ENCODE measurements at regions not wholly inside any gene's neighbourhood (a gene's known extent, or its start where the extent isn't known, plus 50 kb on each side); places are given as distances from the start of the nearest gene placed in this dataset.

- no peak for DNase-seq
- WGBS (ENCODE audit: insufficient coverage): no CpG with 5 or more reads among the region's 3 CpGs
- Histone ChIP-seq H3K27ac (ENCODE audit: insufficient read depth in 1 of 2, low read depth in 1 of 2, low read length in 2 of 2, poor library complexity in 1 of 2, severe bottlenecking in 2 of 2) (no peak overlapping the region), H3K27me3 (replicated peaks in 2 of 5; ENCODE audit: control insufficient read depth in 4 of 5, insufficient read depth in 5 of 5, low read length in 4 of 5) (no peaks in the 10 kb centered on the region), H3K36me3 (ENCODE audit: control insufficient read depth in 4 of 4, insufficient read depth in 4 of 4, low read length in 3 of 4) (no peaks in the 10 kb centered on the region), H3K4me3 (ENCODE audit: control insufficient read depth in 1 of 7, extremely low read depth in 1 of 7, insufficient read depth in 4 of 7, low read depth in 2 of 7, low read length in 6 of 7) (no peak overlapping the region), H3K9me3 (ENCODE audit: control extremely low read depth in 1 of 5, control insufficient read depth in 4 of 5, insufficient read depth in 2 of 5, low read depth in 1 of 5, low read length in 4 of 5) (no peaks in the 10 kb centered on the region), H3K4me1 (ENCODE audit: control extremely low read depth in 1 of 4, control insufficient read depth in 4 of 4, insufficient read depth in 4 of 4, low read length in 3 of 4) (peaks cover 0 to 1% (median 0%) of the 10 kb centered on the region in 4 experiments)
- POLR2A ChIA-PET: no interaction called here
- CTCF ChIA-PET: no interaction called here
Observed at GRCh38 chr4:33296876-33297455, 2576.8 kb downstream of the PCDH7 start.

DNA sequence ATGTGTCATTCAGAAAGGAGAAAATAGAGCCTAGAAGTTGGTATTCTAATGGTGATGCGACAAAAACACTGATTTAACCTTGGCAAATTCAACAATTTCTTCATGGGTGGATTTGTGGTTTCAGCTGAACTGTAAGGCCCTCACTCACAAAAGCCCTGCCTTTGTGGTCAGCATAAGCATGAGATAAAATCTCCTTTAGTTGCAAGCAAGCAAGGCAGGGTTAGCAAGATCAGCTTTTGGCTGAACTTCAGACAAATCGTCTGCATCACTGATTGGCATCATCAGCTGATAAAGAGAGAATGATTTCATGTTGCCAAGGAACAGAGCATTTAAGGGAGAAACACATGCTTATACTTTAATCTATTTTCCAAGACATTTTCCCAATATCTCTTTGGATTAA, 2582.2 kb downstream of the PCDH7 start:
- Histone ChIP-seq H3K36me3 (ENCODE audit: control insufficient read depth in 4 of 4, insufficient read depth in 4 of 4, low read length in 3 of 4) (no peaks in the 10 kb centered on the region), H3K4me1 (ENCODE audit: control extremely low read depth in 1 of 4, control insufficient read depth in 4 of 4, insufficient read depth in 4 of 4, low read length in 3 of 4) (peaks cover 0 to 5% (median 0%) of the 10 kb centered on the region in 4 experiments), H3K27ac (ENCODE audit: insufficient read depth in 1 of 2, low read depth in 1 of 2, low read length in 2 of 2, poor library complexity in 1 of 2, severe bottlenecking in 2 of 2) (no peak overlapping the region), H3K4me3 (ENCODE audit: control insufficient read depth in 1 of 7, extremely low read depth in 1 of 7, insufficient read depth in 4 of 7, low read depth in 2 of 7, low read length in 6 of 7) (no peak overlapping the region), H3K27me3 (replicated peaks in 2 of 5; ENCODE audit: control insufficient read depth in 4 of 5, insufficient read depth in 5 of 5, low read length in 4 of 5) (no peaks in the 10 kb centered on the region), H3K9me3 (ENCODE audit: control extremely low read depth in 1 of 5, control insufficient read depth in 4 of 5, insufficient read depth in 2 of 5, low read depth in 1 of 5, low read length in 4 of 5) (no peaks in the 10 kb centered on the region)
- ChIA-PET CTCF (no interaction called here), POLR2A (no interaction called here)
- 0% methylated on average over 1 of the region's 2 CpGs for WGBS (ENCODE audit: insufficient coverage)
- no peak for DNase-seq

- CTCF ChIA-PET: no interaction called here
- Histone ChIP-seq H3K36me3 (ENCODE audit: control insufficient read depth in 4 of 4, insufficient read depth in 4 of 4, low read length in 3 of 4) (no peaks in the 10 kb centered on the region), H3K9me3 (ENCODE audit: control extremely low read depth in 1 of 5, control insufficient read depth in 4 of 5, insufficient read depth in 2 of 5, low read depth in 1 of 5, low read length in 4 of 5) (no peaks in the 10 kb centered on the region), H3K27ac (ENCODE audit: insufficient read depth in 1 of 2, low read depth in 1 of 2, low read length in 2 of 2, poor library complexity in 1 of 2, severe bottlenecking in 2 of 2) (no peak overlapping the region), H3K4me3 (ENCODE audit: control insufficient read depth in 1 of 7, extremely low read depth in 1 of 7, insufficient read depth in 4 of 7, low read depth in 2 of 7, low read length in 6 of 7) (no peak overlapping the region), H3K4me1 (ENCODE audit: control extremely low read depth in 1 of 4, control insufficient read depth in 4 of 4, insufficient read depth in 4 of 4, low read length in 3 of 4) (peaks cover 0 to 5% (median 0%) of the 10 kb centered on the region in 4 experiments), H3K27me3 (replicated peaks in 2 of 5; ENCODE audit: control insufficient read depth in 4 of 5, insufficient read depth in 5 of 5, low read length in 4 of 5) (no peaks in the 10 kb centered on the region)
- no peak for DNase-seq
- POLR2A ChIA-PET: no interaction called here
- 95% methylated on average over 2 of the region's 2 CpGs for WGBS (ENCODE audit: insufficient coverage)
Observed at GRCh38 chr4:33306131-33306530, 2586.0 kb downstream of the PCDH7 start.

DNA sequence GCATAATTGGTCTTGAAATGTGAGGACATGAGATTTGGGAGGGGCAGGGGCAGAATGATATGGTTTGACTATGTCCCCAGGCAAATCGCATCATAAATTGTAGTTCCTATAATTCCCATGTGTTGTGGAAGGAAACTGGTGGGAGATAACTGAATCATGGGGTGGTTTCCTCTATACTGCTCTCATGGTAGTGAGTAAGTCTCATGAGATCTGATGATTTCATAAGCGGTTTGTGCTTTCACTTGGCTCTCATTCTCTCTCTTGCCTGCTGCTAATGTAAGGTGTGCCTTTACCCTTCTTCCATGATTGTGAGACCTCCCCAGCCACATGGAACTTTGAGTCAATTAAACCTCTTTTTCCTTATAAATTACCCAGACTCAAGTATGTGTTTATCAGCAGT, 2595.9 kb downstream of the PCDH7 start:
- Histone ChIP-seq H3K27ac (ENCODE audit: insufficient read depth in 1 of 2, low read depth in 1 of 2, low read length in 2 of 2, poor library complexity in 1 of 2, severe bottlenecking in 2 of 2) (no peak overlapping the region), H3K4me3 (ENCODE audit: control insufficient read depth in 1 of 7, extremely low read depth in 1 of 7, insufficient read depth in 4 of 7, low read depth in 2 of 7, low read length in 6 of 7) (no peak overlapping the region), H3K27me3 (replicated peaks in 2 of 5; ENCODE audit: control insufficient read depth in 4 of 5, insufficient read depth in 5 of 5, low read length in 4 of 5) (no peaks in the 10 kb centered on the region), H3K4me1 (ENCODE audit: control extremely low read depth in 1 of 4, control insufficient read depth in 4 of 4, insufficient read depth in 4 of 4, low read length in 3 of 4) (no peaks in the 10 kb centered on the region), H3K9me3 (ENCODE audit: control extremely low read depth in 1 of 5, control insufficient read depth in 4 of 5, insufficient read depth in 2 of 5, low read depth in 1 of 5, low read length in 4 of 5) (peaks cover 0 to 3% (median 0%) of the 10 kb centered on the region in 5 experiments), H3K36me3 (ENCODE audit: control insufficient read depth in 4 of 4, insufficient read depth in 4 of 4, low read length in 3 of 4) (no peaks in the 10 kb centered on the region)
- no CpG with 5 or more reads among the region's 2 CpGs for WGBS (ENCODE audit: insufficient coverage)
- POLR2A ChIA-PET: no interaction called here
- CTCF ChIA-PET: no interaction called here
- no peak for DNase-seq

DNA sequence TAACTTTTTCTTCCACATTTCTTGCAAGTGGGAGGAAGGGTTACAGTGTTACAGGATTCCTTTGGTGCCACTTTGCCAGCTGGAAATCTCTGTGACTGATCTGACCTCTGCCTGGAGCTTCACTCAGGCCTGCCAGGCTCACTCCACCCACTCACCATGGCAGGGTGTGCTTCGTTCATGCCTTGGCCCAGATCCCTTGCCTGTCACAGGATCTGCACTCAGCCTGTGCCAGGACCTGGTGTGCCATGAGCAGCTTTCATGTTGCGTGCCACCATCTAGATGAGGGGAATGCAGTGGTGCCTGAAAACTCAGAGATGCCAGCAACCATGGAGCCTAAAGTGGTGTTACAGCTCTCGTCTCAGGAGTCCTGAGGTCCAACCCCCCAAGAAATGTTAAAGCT, 2596.4 kb downstream of the PCDH7 start:
- Histone ChIP-seq H3K9me3 (ENCODE audit: control extremely low read depth in 1 of 5, control insufficient read depth in 4 of 5, insufficient read depth in 2 of 5, low read depth in 1 of 5, low read length in 4 of 5) (peaks cover 0 to 3% (median 0%) of the 10 kb centered on the region in 5 experiments), H3K4me1 (ENCODE audit: control extremely low read depth in 1 of 4, control insufficient read depth in 4 of 4, insufficient read depth in 4 of 4, low read length in 3 of 4) (no peaks in the 10 kb centered on the region), H3K27me3 (replicated peaks in 2 of 5; ENCODE audit: control insufficient read depth in 4 of 5, insufficient read depth in 5 of 5, low read length in 4 of 5) (no peaks in the 10 kb centered on the region), H3K36me3 (ENCODE audit: control insufficient read depth in 4 of 4, insufficient read depth in 4 of 4, low read length in 3 of 4) (no peaks in the 10 kb centered on the region), H3K27ac (ENCODE audit: insufficient read depth in 1 of 2, low read depth in 1 of 2, low read length in 2 of 2, poor library complexity in 1 of 2, severe bottlenecking in 2 of 2) (no peak overlapping the region), H3K4me3 (ENCODE audit: control insufficient read depth in 1 of 7, extremely low read depth in 1 of 7, insufficient read depth in 4 of 7, low read depth in 2 of 7, low read length in 6 of 7) (no peak overlapping the region)
- CTCF ChIA-PET: interaction anchor here (0.9 kb wide), 1 partner anchor 13 kb away, joined by 4 read pairs; no protein-coding TSS in a partner anchor
- DNase-seq: no peak
- WGBS (ENCODE audit: insufficient coverage): 100% methylated on average over 2 of the region's 3 CpGs
- POLR2A ChIA-PET: no interaction called here

DNA sequence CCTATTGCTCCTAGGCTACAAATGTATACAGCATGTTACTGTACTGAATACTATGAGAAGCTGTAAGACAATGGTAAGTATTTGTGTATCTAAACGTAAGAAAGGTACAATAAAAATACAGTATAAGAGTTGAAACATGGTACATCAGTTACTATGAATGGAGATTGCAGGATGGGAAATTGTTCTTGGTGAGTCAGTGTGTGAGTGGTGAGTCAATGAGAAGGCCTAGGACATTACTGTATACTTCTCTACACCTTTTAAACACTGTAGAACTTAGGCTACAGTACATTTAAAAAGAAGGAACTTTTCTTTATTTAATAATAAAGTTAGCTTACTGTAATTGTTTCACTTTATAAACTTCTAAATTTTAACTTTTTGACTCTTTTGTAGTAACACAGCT, 2603.2 kb downstream of the PCDH7 start:
- DNase-seq: no peak
- POLR2A ChIA-PET: no interaction called here
- H3K36me3 ChIP-seq (ENCODE audit: control insufficient read depth in 4 of 4, insufficient read depth in 4 of 4, low read length in 3 of 4): no peaks in the 10 kb centered on the region
- CTCF ChIA-PET: no interaction called here
- no peaks in the 10 kb centered on the region for H3K4me1 ChIP-seq (ENCODE audit: control extremely low read depth in 1 of 4, control insufficient read depth in 4 of 4, insufficient read depth in 4 of 4, low read length in 3 of 4)
- whole genome bisulfite sequencing (ENCODE audit: insufficient coverage): 100% methylated on average over 1 of the region's 1 CpG
- H3K27me3 ChIP-seq (replicated peaks in 2 of 5; ENCODE audit: control insufficient read depth in 4 of 5, insufficient read depth in 5 of 5, low read length in 4 of 5): no peaks in the 10 kb centered on the region
- H3K4me3 ChIP-seq (ENCODE audit: control insufficient read depth in 1 of 7, extremely low read depth in 1 of 7, insufficient read depth in 4 of 7, low read depth in 2 of 7, low read length in 6 of 7): no peak overlapping the region
- H3K9me3 ChIP-seq (ENCODE audit: control extremely low read depth in 1 of 5, control insufficient read depth in 4 of 5, insufficient read depth in 2 of 5, low read depth in 1 of 5, low read length in 4 of 5): no peaks in the 10 kb centered on the region
- no peak overlapping the region for H3K27ac ChIP-seq (ENCODE audit: insufficient read depth in 1 of 2, low read depth in 1 of 2, low read length in 2 of 2, poor library complexity in 1 of 2, severe bottlenecking in 2 of 2)

DNA sequence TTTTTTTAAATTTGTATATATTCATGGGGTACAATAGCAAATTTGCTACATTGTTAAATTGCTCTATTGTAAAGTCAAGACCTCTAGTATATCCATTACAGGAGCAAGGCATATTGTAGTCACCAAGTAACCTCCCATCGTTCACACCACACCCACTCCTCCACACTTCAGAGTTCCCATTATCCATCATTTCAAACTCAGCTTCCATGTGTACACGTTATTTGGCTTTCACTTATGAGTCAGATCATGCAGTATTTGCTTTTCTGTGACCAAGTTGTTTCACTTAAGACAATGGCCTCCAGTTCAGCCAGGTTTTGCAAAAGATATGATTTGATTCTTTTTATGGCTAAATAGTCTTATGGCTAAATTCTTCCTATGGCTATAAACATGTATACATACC, 2614.2 kb downstream of the PCDH7 start:
- no peak for DNase-seq
- H3K4me3 ChIP-seq (ENCODE audit: control insufficient read depth in 1 of 7, extremely low read depth in 1 of 7, insufficient read depth in 4 of 7, low read depth in 2 of 7, low read length in 6 of 7): no peak overlapping the region
- ChIA-PET POLR2A (no interaction called here), CTCF (no interaction called here)
- 100% methylated on average over 2 of the region's 2 CpGs for WGBS (ENCODE audit: insufficient coverage)
- H3K36me3 ChIP-seq (ENCODE audit: control insufficient read depth in 4 of 4, insufficient read depth in 4 of 4, low read length in 3 of 4): no peaks in the 10 kb centered on the region
- H3K9me3 ChIP-seq (ENCODE audit: control extremely low read depth in 1 of 5, control insufficient read depth in 4 of 5, insufficient read depth in 2 of 5, low read depth in 1 of 5, low read length in 4 of 5): peaks cover 0 to 14% (median 3%) of the 10 kb centered on the region in 5 experiments
- H3K27me3 ChIP-seq (replicated peaks in 2 of 5; ENCODE audit: control insufficient read depth in 4 of 5, insufficient read depth in 5 of 5, low read length in 4 of 5): no peaks in the 10 kb centered on the region
- H3K4me1 ChIP-seq (ENCODE audit: control extremely low read depth in 1 of 4, control insufficient read depth in 4 of 4, insufficient read depth in 4 of 4, low read length in 3 of 4): no peaks in the 10 kb centered on the region
- H3K27ac ChIP-seq (ENCODE audit: insufficient read depth in 1 of 2, low read depth in 1 of 2, low read length in 2 of 2, poor library complexity in 1 of 2, severe bottlenecking in 2 of 2): no peak overlapping the region

All from common myeloid progenitor, CD34-positive (primary cell).